HG03060 (cell line): ENCODE measurements at regions not wholly inside any gene's neighbourhood (a gene's known extent, or its start where the extent isn't known, plus 50 kb on each side); places are given as distances from the start of the nearest gene placed in this dataset.
"Not testable (repeated sequence)": the region's sequence is repeated elsewhere in the genome, so short reads cannot be mapped to it uniquely, and the experiment has no call there.

Source experiments
- ATAC-seq: cut with Tn5 transposase; IDR thresholded peaks from one replicate; pipeline ENCODE4 v1.9.1; 2021; ENCODE audit warnings: low read depth, moderate number of reproducible peaks; ENCODE audit not compliant: unreplicated experiment

GRCh38 chr2:145411493-145411892, 891.6 kb upstream of the ZEB2 start:
- peak; percentile 94 for ATAC-seq

GRCh38 chr2:145410086-145410485, 890.2 kb upstream of the ZEB2 start:
- ATAC-seq, result no peak

DNA sequence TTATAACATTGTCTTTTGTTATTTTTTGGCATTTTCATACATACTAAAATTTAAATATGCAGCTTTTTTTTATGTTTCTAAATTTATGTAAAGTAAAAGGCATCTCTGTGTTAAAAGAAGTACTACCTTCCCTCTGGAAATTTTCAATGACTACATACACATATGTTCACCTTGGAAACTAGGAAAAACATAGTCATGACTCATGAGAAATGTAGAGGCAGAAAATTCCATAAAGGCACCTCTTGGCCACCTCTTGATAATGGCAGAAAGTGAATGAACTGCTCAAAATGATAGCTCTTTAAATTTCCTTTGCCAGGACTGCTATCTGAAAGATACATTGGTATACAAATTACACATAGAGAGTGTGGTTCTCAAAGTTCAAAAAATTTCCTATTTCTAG, 889.1 kb upstream of the ZEB2 start:
- ATAC-seq, result no peak

GRCh38 chr2:145404690-145405089, 884.8 kb upstream of the ZEB2 start:
- no peak for ATAC-seq

GRCh38 chr2:145402706-145403277, 882.9 kb upstream of the ZEB2 start:
- ATAC-seq, result no peak

DNA sequence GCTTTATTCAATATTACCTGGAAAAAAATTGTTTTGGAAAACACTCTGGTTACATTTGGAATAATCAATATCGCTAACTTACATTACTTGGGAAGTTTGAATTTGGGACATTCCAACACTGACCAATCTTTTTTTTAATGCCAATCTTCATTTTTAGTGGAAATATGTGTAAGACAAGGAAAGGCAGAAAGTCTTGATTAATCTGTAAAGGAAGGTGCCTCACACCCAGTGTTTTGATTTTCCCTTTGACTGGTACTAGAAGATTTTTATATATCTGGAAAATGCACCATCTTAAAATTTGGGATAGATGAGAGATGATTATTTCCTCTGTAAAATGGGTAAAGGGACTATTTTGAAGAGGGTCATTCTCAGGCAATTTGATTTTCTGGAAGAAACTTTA, 879.2 kb upstream of the ZEB2 start:
- ATAC-seq, result no peak

DNA sequence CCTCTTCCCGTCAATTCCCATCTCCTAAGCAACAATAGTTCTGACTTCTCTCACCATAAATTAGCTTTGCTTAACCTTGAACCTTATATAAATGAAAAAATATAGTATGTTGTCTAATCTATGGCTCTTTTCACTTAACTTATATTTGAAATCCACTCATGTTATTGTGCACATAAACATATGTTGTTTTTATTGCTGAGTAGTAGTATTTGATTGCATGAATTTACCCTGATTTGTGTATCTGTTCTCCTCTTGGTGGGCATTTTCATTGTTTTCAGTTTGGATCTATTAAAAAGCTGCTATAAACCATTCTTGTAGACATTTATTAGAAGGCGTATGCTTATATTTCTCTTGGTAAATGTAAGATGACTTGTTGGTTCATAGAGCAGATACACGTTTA, 874.3 kb upstream of the ZEB2 start:
- no peak for ATAC-seq

DNA sequence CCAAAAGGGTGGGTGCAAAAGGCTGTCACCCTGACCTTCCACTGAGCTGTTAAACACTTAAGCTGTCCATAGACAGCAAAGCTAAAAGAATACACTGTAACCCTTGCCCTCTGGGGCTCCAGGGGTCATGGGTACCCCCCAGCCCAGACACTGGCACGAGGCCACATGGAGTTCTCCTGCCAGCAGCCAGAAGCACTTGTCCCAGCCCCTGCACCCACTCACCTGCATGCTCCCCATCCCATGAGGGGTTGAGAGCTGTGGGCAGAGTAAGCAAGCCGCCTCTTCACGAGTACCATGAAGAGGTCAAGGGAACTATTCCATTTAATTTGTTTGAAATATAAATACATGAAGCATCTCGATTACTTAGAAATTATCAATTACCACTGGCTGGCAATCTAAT, 867.1 kb upstream of the ZEB2 start:
- no peak for ATAC-seq

GRCh38 chr2:145383961-145384360, 864.0 kb upstream of the ZEB2 start:
- no peak for ATAC-seq

GRCh38 chr2:145380436-145381017, 860.6 kb upstream of the ZEB2 start:
- ATAC-seq, result no peak

DNA sequence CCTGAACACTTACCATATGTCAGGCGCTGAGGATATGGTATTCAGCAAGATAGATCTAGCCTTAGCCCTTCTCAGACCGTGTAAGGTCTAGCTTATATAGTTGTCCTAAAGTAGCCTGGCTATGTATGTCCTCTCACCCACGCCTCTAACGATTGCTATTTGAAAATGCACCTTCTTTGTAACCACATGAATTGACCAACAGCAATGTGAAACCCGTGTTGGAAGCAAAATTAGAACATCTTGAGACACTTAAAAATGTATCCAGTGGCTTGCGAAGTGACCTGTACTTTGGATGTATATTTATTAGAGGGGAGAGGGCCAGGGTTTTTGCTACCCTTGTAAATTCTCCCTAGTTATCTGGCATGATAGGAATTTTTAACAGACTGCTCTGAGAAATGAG, 860.0 kb upstream of the ZEB2 start:
- ATAC-seq, result no peak

GRCh38 chr2:145374165-145374564, 854.2 kb upstream of the ZEB2 start:
- ATAC-seq, result no peak

GRCh38 chr2:145367334-145367733, 847.4 kb upstream of the ZEB2 start:
- ATAC-seq, result not testable (repeated sequence)

DNA sequence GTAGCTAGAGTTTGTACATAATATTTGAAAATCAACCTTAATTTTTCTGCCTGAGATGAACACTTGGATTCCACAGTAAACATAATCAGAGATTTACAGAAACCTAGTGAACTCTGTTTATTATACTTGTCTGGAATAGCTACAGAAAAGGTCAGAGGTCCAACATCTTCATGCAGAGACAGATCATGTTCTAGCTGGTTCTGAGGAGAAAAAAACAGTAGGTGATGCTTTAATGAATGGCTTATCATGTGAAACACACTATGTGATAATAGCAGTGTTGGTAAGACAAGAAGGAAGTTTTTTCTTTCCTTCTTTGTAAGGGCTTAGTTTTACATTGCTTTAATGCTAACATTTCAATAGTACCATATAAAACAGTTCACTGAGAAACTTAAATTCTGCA, 846.4 kb upstream of the ZEB2 start:
- ATAC-seq, result no peak

GRCh38 chr2:145360129-145360790, 840.3 kb upstream of the ZEB2 start:
- ATAC-seq, result no peak

- ATAC-seq, result no peak
Measured at GRCh38 chr2:145359561-145359960, 839.6 kb upstream of the ZEB2 start.

GRCh38 chr2:145356056-145356455, 836.1 kb upstream of the ZEB2 start:
- no peak for ATAC-seq

DNA sequence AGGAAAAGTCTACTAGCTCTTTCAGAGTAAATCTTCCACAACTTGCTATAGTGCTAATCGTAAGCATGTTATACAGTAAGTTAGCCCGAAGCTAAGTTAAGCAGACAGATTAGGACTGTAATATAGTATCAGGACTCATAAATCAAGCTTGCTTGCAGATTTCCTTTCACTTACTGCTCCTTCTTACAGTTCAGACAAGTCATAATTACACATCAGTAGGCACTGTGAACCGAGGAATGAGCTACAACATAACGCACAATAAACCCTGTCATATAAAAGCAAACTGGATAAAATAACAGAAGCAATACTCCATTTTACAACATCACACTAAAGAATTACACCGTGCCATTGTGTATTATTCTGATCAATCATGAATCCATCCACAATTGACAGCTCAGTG, 832.6 kb upstream of the ZEB2 start:
- ATAC-seq, result no peak

GRCh38 chr2:145351864-145352425, 832.0 kb upstream of the ZEB2 start:
- ATAC-seq, result no peak

- ATAC-seq, result no peak
Measured at GRCh38 chr2:145350011-145350410, 830.1 kb upstream of the ZEB2 start.

GRCh38 chr2:145344076-145344724, 824.3 kb upstream of the ZEB2 start:
- no peak for ATAC-seq
